Pancreas (tissue), 10 donors: ENCODE measurements at regions not wholly inside any gene's neighbourhood (a gene's known extent, or its start where the extent isn't known, plus 50 kb on each side); places are given as distances from the start of the nearest gene placed in this dataset.

ENCODE experiments used
- ATAC-seq, 4 donors: fragments of 200-7000 bp; cut with Tn5 transposase; one replicate each; pipeline versions ENCODE4 v1.8.0 to v1.9.1; 2020; ENCODE audit warnings: mild to moderate bottlenecking in 4 of 4, moderate library complexity in 4 of 4
- DNase-seq, 6 donors: peaks; one replicate each; pipeline ENCODE4 v3.0.0-alpha.2; 2020
- FAIRE-seq: peaks from 2 replicates; lab custom pipeline; 2012; peaks lifted over from hg19 to GRCh38; lab: Jason Lieb, UNC
- H3K27ac ChIP-seq, 4 donors: fragments of 200-600 bp; sonication (generic); 1 replicate in 3 of 4; 2 replicates in 1 of 4; pipeline versions ENCODE4 v1.5.0 to v1.8.0; 2020
- H3K27me3 ChIP-seq, 4 donors: fragments of 200-600 bp; one replicate each; pipeline ENCODE4 v1.8.0; 2021
- H3K36me3 ChIP-seq, 3 donors: fragments of 200-600 bp; sonication (generic) in 1 of 3; one replicate each; pipeline versions ENCODE4 v1.5.0 to v1.8.0; 2020 to 2021
- H3K4me1 ChIP-seq, 3 donors: fragments of 200-600 bp; one replicate each; pipeline ENCODE4 v1.8.0; 2021
- H3K4me3 ChIP-seq, 4 donors: fragments of 200-600 bp; sonication (generic) in 2 of 4; one replicate each; pipeline versions ENCODE4 v1.5.0 to v1.8.0; 2020 to 2021
- H3K9me3 ChIP-seq, 4 donors: fragments of 200-600 bp; one replicate each; pipeline ENCODE4 v1.8.0; 2021
- WGBS, 2 donors: extraction: QIAGEN DNeasy Blood & Tissue Kit; methylation state at CpG; one replicate each; pipeline ENCODE4 v1.1.7; 2013; 5-methylcytosine and 5-hydroxymethylcytosine counted together
- intact Hi-C, 3 donors: fragments of 100-400 bp; cut with DNase I; formaldehyde crosslinking; loops; one replicate each; pipeline versions ENCODE4 v1.11.1 to v1.14.2; 2022
- TF ChIP-seq, protein P1 (sequence below), 4 donors: fragments of 200-600 bp; sonication (generic) in 3 of 4; IDR thresholded peaks; one replicate each; pipeline versions ENCODE4 v1.5.0 to v1.8.0; 2021; ENCODE audit warnings: antibody characterized with exemption in 4 of 4
- donor health status: healthy with polysubstance abuse.
- donor health status: DM: no; HTN: no; CAD: no; lungs with moderate emphysema.
- donor health status: DM: no; HTN: no; CAD: no.
- donor health status: control.
- donor health status: control.
- donor health status: Bipolar disorder and iron deficiency.
- donor health status: DM: yes; HTN: yes; CAD: no.
- donor health status: DM: no; HTN: no; CAD: no.
- donor health status: DM: no; HTN: no; CAD: no.
- donor health status: DM: yes; HTN: yes; CAD: no.

DNA sequence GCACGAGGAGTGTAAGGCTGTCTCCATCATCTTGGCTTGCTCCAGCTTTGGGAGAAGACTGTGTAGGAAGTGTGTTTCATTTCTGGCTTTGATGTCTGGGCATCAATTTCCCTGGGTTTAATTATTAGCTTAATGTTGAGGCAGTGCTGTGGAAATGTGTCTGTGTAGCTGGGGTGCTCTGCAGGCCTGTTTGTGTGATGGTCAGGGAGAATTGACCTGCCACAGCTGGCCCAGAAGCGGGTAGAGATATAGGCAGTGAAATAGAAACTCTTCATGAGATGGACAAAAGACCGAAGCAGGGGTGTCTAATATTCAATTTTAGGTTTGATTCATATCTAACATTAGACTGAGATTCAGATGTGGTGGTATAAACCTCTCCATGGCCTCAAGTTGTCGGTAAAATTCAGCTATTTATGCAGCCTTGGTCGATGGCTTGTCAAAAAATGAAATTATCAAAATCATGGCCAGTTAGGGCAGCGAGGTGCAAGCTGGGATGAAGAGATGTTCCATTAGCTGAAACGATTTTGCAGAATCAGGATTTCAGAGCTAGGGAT is 95.3 kb upstream of the SNX9 start:
- TF ChIP-seq, protein P1, sequence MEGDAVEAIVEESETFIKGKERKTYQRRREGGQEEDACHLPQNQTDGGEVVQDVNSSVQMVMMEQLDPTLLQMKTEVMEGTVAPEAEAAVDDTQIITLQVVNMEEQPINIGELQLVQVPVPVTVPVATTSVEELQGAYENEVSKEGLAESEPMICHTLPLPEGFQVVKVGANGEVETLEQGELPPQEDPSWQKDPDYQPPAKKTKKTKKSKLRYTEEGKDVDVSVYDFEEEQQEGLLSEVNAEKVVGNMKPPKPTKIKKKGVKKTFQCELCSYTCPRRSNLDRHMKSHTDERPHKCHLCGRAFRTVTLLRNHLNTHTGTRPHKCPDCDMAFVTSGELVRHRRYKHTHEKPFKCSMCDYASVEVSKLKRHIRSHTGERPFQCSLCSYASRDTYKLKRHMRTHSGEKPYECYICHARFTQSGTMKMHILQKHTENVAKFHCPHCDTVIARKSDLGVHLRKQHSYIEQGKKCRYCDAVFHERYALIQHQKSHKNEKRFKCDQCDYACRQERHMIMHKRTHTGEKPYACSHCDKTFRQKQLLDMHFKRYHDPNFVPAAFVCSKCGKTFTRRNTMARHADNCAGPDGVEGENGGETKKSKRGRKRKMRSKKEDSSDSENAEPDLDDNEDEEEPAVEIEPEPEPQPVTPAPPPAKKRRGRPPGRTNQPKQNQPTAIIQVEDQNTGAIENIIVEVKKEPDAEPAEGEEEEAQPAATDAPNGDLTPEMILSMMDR (IDR thresholded peaks at IDR 0.05): no peak
- Histone ChIP-seq H3K36me3 (no peaks in the 10 kb centered on the region), H3K9me3 (no peaks in the 10 kb centered on the region), H3K27ac (peak overlapping the region in 2 of 4 donors; percentile 18 to 51), H3K27me3 (no peaks in the 10 kb centered on the region), H3K4me3 (no peak overlapping the region), H3K4me1 (peaks cover 0 to 8% (median 5%) of the 10 kb centered on the region in 3 donors)
- intact Hi-C loops: no loop called here
- WGBS, 2 donors: 71 to 72% methylated on average over 7 of the region's 7 CpGs
- no peak for DNase-seq
- no peak for FAIRE-seq
- ATAC-seq: peak in 3 of 4 donors; percentile 62 to 69 (median 63)

DNA sequence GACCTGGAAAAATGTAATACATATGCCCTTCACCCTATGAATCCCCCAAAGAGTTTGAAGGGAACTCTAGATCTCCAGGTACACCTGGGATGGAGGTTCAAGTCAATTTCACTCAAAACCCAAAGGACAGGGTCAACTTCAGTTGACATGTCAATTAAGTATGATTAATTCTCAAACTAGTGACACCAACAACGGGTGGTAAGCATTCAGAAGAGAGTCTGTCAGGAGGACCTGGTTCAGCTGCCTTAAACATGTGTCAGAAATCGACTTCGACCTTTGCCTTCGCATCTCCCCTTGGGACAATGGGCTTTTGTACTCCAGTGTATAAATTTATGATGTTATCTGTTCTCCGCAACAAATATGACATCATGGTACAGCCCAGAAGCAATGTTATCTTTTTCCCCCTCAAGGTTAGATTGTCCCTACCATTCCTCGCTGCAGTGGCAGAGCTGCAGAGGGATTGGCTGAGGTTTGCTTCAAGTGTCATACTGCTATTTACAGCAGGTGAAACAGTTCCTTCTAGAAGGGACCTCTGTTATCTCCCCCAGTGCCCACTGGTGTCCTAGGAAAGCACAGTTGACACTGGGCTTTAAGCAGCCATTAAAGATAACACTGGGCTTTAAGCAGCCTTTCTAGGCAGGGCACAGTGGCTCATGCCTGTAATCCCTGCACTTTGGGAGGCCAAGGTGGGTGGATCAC is 94.7 kb upstream of the SNX9 start:
- no peaks in the 10 kb centered on the region for H3K27me3 ChIP-seq
- H3K4me3 ChIP-seq: no peak overlapping the region
- no peak for DNase-seq
- 48 to 52% methylated on average over 6 of the region's 6 CpGs for WGBS, 2 donors
- FAIRE-seq: no peak
- intact Hi-C loops: no loop called here
- peak in 3 of 4 donors; percentile 55 to 73 (median 57) for ATAC-seq
- TF ChIP-seq, protein P1 (IDR thresholded peaks at IDR 0.05): no peak
- peaks cover 0 to 8% (median 5%) of the 10 kb centered on the region in 3 donors for H3K4me1 ChIP-seq
- H3K27ac ChIP-seq: peak overlapping the region in 2 of 4 donors; percentile 8 to 51
- H3K9me3 ChIP-seq: no peaks in the 10 kb centered on the region
- no peaks in the 10 kb centered on the region for H3K36me3 ChIP-seq

DNA sequence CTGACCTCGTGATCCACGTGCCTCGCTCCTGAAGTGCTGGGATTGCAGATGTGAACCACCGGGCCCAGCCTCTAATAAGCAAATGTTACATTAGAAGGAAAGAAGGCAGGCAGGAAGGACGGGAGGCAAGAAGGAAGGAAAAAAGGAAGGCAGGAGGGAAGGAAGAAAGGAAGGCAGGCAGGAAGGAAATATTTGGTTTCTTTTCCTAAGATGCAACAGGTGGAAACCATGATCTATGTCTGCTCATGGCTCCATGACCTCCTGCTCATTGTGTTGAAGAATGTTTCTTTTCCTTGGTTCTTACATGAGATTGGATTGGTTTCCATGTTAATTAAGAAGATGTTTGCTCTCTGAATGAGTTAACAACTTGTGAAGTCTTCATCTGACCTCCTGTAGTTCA is 91.8 kb upstream of the SNX9 start:
- no peaks in the 10 kb centered on the region for H3K9me3 ChIP-seq
- DNase-seq: no peak
- TF ChIP-seq, protein P1 (IDR thresholded peaks at IDR 0.05): no peak
- intact Hi-C loops: no loop called here
- WGBS, 2 donors: 88 to 92% methylated on average over 5 of the region's 5 CpGs
- H3K36me3 ChIP-seq: no peaks in the 10 kb centered on the region
- no peaks in the 10 kb centered on the region for H3K27me3 ChIP-seq
- FAIRE-seq: no peak
- ATAC-seq: no peak
- peaks cover 0 to 8% (median 5%) of the 10 kb centered on the region in 3 donors for H3K4me1 ChIP-seq
- H3K27ac ChIP-seq: no peak overlapping the region
- H3K4me3 ChIP-seq: no peak overlapping the region

DNA sequence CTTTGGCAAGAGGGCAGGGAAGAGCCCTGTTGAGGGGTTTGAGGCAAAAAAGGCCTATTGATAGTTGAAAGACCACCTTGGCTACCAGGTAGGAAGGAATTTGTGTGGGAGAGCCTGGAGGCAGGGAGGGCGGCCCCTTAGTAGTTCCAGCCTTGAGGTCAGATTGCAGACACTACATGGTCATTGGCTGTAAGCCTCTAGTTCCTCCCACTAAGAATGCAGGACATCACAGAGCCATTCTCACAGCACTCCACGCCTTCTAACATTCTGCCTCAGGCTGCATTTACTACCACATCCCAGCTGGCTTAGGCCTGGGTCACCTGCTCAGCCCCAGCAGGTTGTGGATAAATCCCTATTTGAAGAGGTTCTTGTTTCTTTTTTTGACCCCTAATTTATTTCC is 91.0 kb upstream of the SNX9 start:
- H3K9me3 ChIP-seq: no peaks in the 10 kb centered on the region
- intact Hi-C loops: no loop called here
- peaks cover 0 to 3% (median 0%) of the 10 kb centered on the region in 3 donors for H3K4me1 ChIP-seq
- no peak overlapping the region for H3K4me3 ChIP-seq
- no peaks in the 10 kb centered on the region for H3K27me3 ChIP-seq
- FAIRE-seq (no peak), DNase-seq (no peak), ATAC-seq (no peak)
- H3K36me3 ChIP-seq: no peaks in the 10 kb centered on the region
- no peak overlapping the region for H3K27ac ChIP-seq
- TF ChIP-seq, protein P1 (IDR thresholded peaks at IDR 0.05): no peak
- WGBS, 2 donors: 92 to 94% methylated on average over 2 of the region's 2 CpGs
